K562 (cell line): ENCODE measurements at regions not wholly inside any gene's neighbourhood (a gene's known extent, or its start where the extent isn't known, plus 50 kb on each side); places are given as distances from the start of the nearest gene placed in this dataset.

Experiments
- CBX1 ChIP-seq: sonication (generic); IDR thresholded peaks from 2 replicates; pipeline ENCODE4 v1.6.1; 2016; ENCODE audit warnings: antibody characterized with exemption, low read depth, mild to moderate bottlenecking
- EZH2 ChIP-seq: IDR thresholded peaks from 2 replicates; pipeline ENCODE4 v1.6.1; 2012; ENCODE audit warnings: low read depth, mild to moderate bottlenecking, inconsistent platforms, low read length, borderline replicate concordance
- KLF10 ChIP-seq: fragments of 250-450 bp; sonication (Bioruptor Pico); IDR thresholded peaks from 2 replicates; pipeline ENCODE4 v1.6.1; 2021; ENCODE audit warnings: matching md5 sums
- PHB2 ChIP-seq: fragments of 450-650 bp; IDR thresholded peaks from 2 replicates; pipeline ENCODE4 v1.6.1; 2017; ENCODE audit warnings: low read depth
- POLR2A ChIP-seq: fragments of 450-650 bp; conservative IDR thresholded peaks from 2 replicates; pipeline ENCODE4 v1.6.1; 2016
- TEAD1 ChIP-seq, 2 experiments: fragments of 450-650 bp in 1 of 2; sonication (generic) in 1 of 2; formaldehyde crosslinking; IDR thresholded peaks; 2 replicates each; pipeline versions ENCODE4 v1.4.0 to v1.8.0; 2020 to 2022; ENCODE audit warnings: mild to moderate bottlenecking in 2 of 2, missing genetic modification reagents in 1 of 2
- ZNF165 ChIP-seq: fragments of 250-450 bp; sonication (Bioruptor Pico); IDR thresholded peaks from 2 replicates; pipeline ENCODE4 v1.4.0; 2020; ENCODE audit warnings: borderline replicate concordance
- ZNF23 ChIP-seq: fragments of 250-450 bp; sonication (Bioruptor Pico); IDR thresholded peaks from 2 replicates; pipeline ENCODE4 v1.4.0; 2020; ENCODE audit warnings: mild to moderate bottlenecking
- TF ChIP-seq, protein P1 (sequence below), 3 experiments: IDR thresholded peaks in 2 of 3; conservative IDR thresholded peaks in 1 of 3; 2 replicates each; pipeline ENCODE4 v1.5.1; 2011 to 2012; ENCODE audit warnings: low read length in 3 of 3, mild to moderate bottlenecking in 3 of 3, control low read depth in 2 of 3, improper control_type of control experiment in 1 of 3, inconsistent platforms in 1 of 3, low read depth in 1 of 3, mixed read lengths in 1 of 3, moderate library complexity in 1 of 3; ENCODE audit not compliant: insufficient read depth in 2 of 3

DNA sequence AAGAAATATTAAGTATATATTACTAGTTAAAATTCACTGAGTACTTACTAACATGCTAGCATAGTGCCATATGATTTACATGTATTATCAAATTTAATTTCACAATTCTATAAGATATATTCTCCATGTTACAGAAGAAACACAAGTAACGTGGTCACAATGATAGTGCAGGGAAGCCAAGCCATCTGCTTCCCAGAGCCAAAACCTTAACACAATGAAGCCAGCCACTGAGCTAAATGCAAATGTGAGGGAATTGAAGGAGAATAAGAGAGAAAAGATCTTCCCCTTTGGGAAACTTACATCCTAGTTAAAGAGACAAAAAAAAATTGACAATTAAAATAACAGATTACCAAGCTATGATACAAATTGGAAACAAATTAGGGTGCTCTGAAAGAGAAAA is 63.6 kb downstream of the ELAPOR2 start:
- no peak for TF ChIP-seq PHB2
- no peak for TF ChIP-seq POLR2A
- TF ChIP-seq ZNF165 = no peak
- TF ChIP-seq, protein P1, sequence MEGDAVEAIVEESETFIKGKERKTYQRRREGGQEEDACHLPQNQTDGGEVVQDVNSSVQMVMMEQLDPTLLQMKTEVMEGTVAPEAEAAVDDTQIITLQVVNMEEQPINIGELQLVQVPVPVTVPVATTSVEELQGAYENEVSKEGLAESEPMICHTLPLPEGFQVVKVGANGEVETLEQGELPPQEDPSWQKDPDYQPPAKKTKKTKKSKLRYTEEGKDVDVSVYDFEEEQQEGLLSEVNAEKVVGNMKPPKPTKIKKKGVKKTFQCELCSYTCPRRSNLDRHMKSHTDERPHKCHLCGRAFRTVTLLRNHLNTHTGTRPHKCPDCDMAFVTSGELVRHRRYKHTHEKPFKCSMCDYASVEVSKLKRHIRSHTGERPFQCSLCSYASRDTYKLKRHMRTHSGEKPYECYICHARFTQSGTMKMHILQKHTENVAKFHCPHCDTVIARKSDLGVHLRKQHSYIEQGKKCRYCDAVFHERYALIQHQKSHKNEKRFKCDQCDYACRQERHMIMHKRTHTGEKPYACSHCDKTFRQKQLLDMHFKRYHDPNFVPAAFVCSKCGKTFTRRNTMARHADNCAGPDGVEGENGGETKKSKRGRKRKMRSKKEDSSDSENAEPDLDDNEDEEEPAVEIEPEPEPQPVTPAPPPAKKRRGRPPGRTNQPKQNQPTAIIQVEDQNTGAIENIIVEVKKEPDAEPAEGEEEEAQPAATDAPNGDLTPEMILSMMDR (IDR thresholded peaks at IDR 0.05 in 2 of 3, conservative IDR thresholded peaks at IDR 0.05 in 1 of 3; ENCODE audit: insufficient read depth in 2 of 3, low read depth in 1 of 3, low read length in 3 of 3) = no peak
- TF ChIP-seq KLF10 = no peak
- no peak for TF ChIP-seq ZNF23
- TF ChIP-seq EZH2 = no peak
- TF ChIP-seq CBX1 = no peak
- TF ChIP-seq TEAD1 (CRISPR knock-in tag; IDR thresholded peaks at IDR 0.05) = no peak
